SKM-1 treated with dmso at 0.1 percent for 144 hours (cell line): ENCODE measurements at regions not wholly inside any gene's neighbourhood (a gene's known extent, or its start where the extent isn't known, plus 50 kb on each side); places are given as distances from the start of the nearest gene placed in this dataset.

ENCODE experiments used
- DNase-seq: peaks from one replicate; lab custom pipeline; 2025; ENCODE audit not compliant: unreplicated experiment; lab: John Stamatoyannopoulos, UW

DNA sequence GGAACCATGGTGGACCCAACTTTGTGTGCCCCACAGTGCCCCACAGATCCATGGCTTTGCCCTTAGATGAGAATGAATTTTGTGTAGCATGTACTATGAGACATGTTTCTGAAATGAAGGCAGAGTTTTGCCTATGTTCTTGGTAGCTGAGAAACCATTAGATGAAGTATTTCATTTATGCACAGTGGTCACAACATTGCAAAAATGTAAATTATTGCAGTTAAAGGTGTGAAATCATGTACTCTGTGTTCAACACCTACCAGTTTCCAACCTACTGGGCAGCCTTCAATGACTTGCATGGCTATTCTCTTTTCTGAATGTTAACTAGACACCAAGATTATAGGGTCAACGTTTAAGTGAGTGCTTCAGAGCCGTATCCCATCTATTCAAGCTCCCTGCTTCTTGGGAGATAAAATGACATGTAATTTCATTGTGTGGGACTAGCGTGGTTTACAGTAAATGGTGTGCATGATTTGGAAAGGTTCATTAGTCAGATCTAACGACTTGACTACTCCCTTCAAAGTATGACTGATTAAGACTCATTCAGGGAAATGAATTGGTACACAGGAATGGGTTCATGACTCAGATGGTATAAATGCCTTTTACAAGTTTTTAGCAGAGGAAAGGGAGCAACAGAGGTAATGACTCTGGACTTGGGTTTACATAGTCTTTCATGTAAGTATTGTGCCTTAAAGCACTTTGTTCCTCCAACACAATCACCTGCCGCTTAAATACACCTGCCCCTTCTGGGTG lies 106.1 kb upstream of the AKIRIN2 start:
- DNase-seq: no peak

- DNase-seq: no peak
Measured at GRCh38 chr6:87807475-87807874, 105.4 kb upstream of the AKIRIN2 start.

DNA sequence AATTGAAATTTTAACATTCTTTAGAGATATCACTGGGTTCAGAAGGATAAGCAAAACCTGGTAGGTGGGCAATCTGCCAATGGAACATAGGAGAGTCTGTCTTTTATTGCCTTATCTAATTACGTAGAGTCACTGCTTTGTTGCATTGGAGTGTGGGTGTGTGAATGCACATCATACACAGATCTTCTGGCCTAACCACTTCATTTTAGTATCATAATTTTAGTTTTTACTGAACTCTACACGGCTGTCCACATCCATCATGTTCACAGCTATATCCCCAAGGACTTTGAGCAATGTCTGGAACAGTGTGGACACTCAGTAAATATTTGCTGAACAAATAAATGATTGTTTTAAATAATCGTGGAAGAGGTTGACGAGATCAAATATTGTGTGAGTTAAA lies 104.6 kb upstream of the AKIRIN2 start:
- DNase-seq: no peak

GRCh38 chr6:87806099-87806498 lies 104.1 kb upstream of the AKIRIN2 start:
- DNase-seq: no peak

DNA sequence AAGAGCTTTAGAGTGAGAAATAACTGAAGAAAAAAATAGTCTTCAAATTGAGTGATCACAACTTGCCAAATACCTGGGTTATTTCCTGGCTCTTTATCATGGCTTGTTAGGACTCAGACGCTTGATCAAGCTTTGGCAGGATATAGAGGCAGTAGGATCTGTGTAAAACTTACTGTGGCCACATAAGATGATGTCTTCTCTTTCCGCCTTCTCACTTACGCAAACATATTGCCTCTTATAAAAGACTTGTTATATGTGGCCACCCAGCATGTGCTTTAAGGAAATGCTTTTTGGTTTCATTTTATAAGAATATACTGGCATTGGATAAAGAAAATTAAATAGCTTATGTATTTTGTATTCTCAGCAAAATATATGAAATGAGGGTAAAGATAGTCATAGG lies 101.8 kb upstream of the AKIRIN2 start:
- no peak for DNase-seq

GRCh38 chr6:87799651-87800050 lies 97.6 kb upstream of the AKIRIN2 start:
- no peak for DNase-seq

DNA sequence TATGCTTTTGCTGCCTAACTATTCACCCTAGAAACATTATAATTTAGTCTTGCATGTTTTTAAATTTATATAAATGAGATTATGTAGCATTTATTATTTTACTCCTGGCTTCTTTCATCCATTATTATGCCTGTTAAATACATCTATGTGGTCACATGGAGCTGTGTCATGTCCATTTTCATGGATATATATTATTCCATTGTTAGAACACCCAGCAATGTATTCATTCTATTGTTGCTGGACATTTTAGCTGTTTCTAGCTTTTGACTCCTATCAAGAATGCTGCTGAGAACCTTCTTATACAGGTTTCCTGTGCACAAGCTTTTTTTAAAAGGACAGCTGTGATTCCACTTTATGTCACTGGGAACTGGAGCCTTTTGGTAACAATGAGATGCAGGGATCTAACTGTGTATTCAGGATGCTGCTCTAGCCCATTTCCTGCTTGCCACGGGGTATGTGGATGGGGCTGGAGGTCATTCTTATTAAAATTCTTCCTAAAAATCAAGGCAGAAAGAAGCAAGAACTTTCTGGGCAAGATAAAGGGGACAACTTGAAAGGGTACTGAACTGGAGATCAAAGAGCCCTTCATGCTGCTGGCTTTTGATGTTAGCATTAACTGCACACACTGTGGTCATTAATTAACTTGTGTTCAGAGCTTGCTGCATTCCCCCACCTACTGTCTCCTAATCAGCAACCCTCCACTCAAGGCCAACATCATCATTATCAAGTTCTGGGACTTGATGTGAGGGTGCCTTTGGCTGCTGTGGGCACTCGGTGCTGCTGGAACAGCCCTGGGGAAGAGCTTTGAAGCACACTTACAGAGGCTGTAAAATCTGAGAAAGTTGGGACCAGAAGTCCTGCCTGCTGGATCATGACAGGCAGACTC lies 96.6 kb upstream of the AKIRIN2 start:
- DNase-seq: no peak

DNA sequence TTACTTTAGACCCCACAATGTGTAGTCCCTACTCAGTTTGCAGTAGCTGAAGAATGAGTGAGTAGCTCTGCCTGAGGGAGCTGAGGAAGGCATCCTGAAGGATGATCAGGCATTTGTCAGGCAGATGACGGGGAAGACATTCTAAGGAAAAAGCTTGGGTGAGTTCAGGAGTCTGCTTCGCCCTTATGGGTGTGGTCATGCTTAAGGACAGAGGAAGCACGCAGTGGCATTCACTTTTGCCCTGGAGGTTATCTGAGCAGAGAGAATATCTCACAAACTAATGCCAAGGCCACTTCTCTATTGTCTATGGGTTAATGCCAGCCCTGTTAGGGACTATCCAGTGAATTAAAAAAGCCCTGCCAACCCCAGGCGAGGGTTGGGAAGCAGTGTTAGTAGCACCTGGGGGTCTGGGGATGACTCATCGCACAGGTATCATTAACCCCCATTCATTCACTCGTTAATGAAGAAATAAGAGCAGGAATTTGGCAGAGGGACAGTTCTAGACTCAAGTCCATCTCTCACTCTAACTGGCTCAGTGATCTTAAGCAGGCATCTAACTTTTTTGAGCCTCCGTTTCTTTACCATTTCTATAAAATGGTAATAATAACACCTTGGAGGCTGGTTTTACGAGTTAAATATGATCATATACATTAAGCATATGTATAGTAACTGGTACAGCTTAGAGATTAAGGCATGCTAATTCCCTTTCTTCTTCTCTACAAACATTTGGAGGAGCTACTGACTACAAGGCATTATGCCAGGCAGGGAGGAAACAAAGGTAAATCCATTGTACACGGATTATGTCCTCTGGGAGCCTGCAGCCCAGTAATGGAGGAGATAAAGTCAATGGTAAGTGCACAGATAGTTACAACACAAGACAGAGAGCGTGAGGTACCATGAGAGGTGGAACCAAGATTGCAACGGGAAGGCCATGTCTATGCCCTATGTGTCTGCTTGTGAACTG lies 93.2 kb upstream of the AKIRIN2 start:
- DNase-seq: no peak

GRCh38 chr6:87793315-87793714 lies 91.3 kb upstream of the AKIRIN2 start:
- DNase-seq: no peak

DNA sequence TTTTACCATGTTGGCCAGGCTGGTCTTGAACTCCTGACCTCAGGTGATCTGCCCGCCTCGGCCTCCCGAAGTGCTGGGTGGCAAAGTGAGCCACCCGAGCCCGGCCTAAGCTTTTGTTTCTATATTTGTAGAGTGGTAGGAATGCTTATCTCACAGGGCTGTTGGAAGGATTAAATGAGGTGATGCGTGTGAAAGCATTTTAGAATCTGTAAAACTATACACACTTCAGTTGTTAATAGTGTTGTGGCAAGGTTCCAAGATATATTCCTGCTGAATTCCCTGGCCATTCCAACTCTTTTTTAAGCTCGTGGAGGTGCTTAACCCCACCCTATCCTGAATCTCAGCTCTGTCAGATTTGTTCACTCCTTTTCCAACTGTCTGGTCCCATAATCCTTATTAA lies 89.9 kb upstream of the AKIRIN2 start:
- no peak for DNase-seq

- no peak for DNase-seq
Measured at GRCh38 chr6:87791485-87791884, 89.5 kb upstream of the AKIRIN2 start.

- DNase-seq: no peak
Measured at GRCh38 chr6:87791029-87791428, 89.0 kb upstream of the AKIRIN2 start.

DNA sequence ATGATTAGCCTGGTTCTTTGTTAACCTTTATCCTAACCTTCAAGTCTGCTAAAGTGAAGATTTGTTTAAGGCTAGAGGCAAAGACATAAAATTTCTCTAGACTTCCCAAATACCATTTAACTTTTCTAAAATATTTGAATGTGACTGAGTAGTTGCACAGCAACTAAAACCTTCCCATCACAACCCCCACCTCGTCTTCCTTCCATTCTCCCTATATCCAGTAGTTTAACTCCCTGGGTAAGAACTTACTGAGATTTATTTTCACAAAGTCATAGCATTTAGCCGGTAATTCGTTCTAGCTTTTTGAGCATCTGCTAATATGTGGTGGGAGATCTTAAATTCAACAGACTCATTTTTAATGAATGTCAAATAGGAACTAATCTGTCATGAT lies 87.9 kb upstream of the AKIRIN2 start:
- no peak for DNase-seq

GRCh38 chr6:87789198-87789899 lies 87.3 kb upstream of the AKIRIN2 start:
- DNase-seq: peak; percentile 77

- no peak for DNase-seq
Measured at GRCh38 chr6:87788141-87788540, 86.1 kb upstream of the AKIRIN2 start.

GRCh38 chr6:87785229-87785862 lies 83.3 kb upstream of the AKIRIN2 start:
- DNase-seq: no peak

- no peak for DNase-seq
Measured at GRCh38 chr6:87784690-87785089, 82.7 kb upstream of the AKIRIN2 start.

DNA sequence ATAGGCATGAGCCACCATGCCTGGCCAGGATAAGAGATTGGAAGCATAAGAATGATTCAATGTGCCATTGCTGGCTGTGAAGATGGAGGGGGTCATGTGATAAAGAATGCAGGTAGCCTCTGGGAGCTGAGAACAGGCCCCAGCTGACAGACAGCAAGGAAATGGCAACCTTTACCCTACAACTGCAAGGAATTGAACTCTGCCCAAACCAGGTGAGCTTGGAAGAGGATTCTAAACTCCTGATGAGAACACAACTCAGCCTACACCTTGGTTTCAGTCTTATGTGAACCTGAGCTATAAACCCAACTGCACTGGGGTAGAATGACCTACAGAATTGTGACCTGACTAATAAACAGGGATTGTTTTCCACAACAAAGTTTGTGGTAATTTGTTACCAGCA lies 82.0 kb upstream of the AKIRIN2 start:
- DNase-seq: no peak

DNA sequence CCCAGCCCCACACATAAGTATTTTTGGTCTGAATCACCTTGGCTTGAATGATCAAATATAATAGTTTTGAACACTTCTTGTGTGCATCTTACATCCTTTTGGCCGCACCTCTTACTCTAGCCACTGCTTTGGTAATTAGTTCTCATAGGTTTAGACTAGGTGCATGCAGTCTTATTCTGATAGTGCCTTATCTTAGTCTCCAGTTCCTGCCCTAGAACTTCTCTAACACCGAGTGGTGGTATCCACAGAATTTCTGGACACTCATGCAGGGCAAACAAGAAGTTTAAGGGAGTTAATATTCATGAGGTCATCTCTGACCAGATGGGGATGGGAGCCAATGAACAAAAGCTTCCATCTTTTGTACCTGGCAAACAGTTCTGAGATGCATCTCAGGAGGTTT lies 77.5 kb upstream of the AKIRIN2 start:
- no peak for DNase-seq
